Gastrocnemius medialis (tissue), 4 donors: ENCODE measurements at regions not wholly inside any gene's neighbourhood (a gene's known extent, or its start where the extent isn't known, plus 50 kb on each side); places are given as distances from the start of the nearest gene placed in this dataset.

ENCODE experiments used
- ATAC-seq, 2 donors: fragments of 150-250 bp; one replicate each; pipeline ENCODE4 v1.9.1; 2016
- DNase-seq, 2 donors: peaks; one replicate each; pipeline ENCODE4 v3.0.0-alpha.2; 2019
- H3K27ac ChIP-seq, 4 donors: fragments of 200-600 bp; sonication (generic); 1 replicate in 1 of 4; 2 replicates in 3 of 4; pipeline ENCODE4 v1.5.1; 2016 to 2018; ENCODE audit warnings: mild to moderate bottlenecking in 2 of 4, moderate library complexity in 1 of 4
- H3K27me3 ChIP-seq, 3 donors: fragments of 200-600 bp; sonication (generic) in 2 of 3; 1 replicate in 1 of 3; 2 replicates in 2 of 3; pipeline versions ENCODE4 v1.5.1 to v1.6.0; 2016 to 2019; ENCODE audit warnings: mild to moderate bottlenecking in 1 of 3, moderate library complexity in 1 of 3
- H3K36me3 ChIP-seq, 2 donors: fragments of 200-600 bp; sonication (generic) in 1 of 2; one replicate each; pipeline ENCODE4 v1.5.1; 2017 to 2018
- H3K4me1 ChIP-seq, 2 donors: fragments of 200-600 bp; sonication (generic) in 1 of 2; one replicate each; pipeline ENCODE4 v1.5.1; 2016 to 2017; ENCODE audit warnings: mild to moderate bottlenecking in 2 of 2
- H3K4me3 ChIP-seq, 4 donors: fragments of 200-600 bp; sonication (generic) in 3 of 4; 1 replicate in 1 of 4; 2 replicates in 3 of 4; pipeline ENCODE4 v1.5.1; 2016 to 2019; ENCODE audit warnings: mild to moderate bottlenecking in 2 of 4
- H3K9me3 ChIP-seq, 3 donors: fragments of 200-600 bp; sonication (generic) in 2 of 3; 1 replicate in 1 of 3; 2 replicates in 2 of 3; pipeline ENCODE4 v1.5.1; 2016 to 2019
- POLR2A ChIP-seq, 2 donors: fragments of 450-650 bp; IDR thresholded peaks; one replicate each; pipeline ENCODE4 v1.6.1; 2017; ENCODE audit warnings: antibody characterized with exemption in 2 of 2, mild to moderate bottlenecking in 2 of 2, moderate library complexity in 2 of 2
- in situ Hi-C, 4 donors: fragments of 200-750 bp; cut with MboI; loops; one replicate each; pipeline versions ENCODE4 v1.15.0 to v1.8.0; 2017; ENCODE audit warnings: low sequenced_read_pairs in 4 of 4
- intact Hi-C: fragments of 100-400 bp; cut with DNase I; formaldehyde crosslinking; loops from one replicate; pipeline ENCODE4 v1.15.1; 2023; ENCODE audit warnings: low total_unique reads
- TF ChIP-seq, protein P1 (sequence below), 5 experiments: fragments of 450-650 bp in 3 of 5; fragments of 200-600 bp in 2 of 5; sonication (generic) in 2 of 5; IDR thresholded peaks in 4 of 5; conservative IDR thresholded peaks in 1 of 5; 1 replicate in 4 of 5; 2 replicates in 1 of 5; pipeline ENCODE4 v1.5.1; 2016 to 2019; ENCODE audit warnings: antibody characterized with exemption in 5 of 5, mild to moderate bottlenecking in 3 of 5, moderate library complexity in 3 of 5

DNA sequence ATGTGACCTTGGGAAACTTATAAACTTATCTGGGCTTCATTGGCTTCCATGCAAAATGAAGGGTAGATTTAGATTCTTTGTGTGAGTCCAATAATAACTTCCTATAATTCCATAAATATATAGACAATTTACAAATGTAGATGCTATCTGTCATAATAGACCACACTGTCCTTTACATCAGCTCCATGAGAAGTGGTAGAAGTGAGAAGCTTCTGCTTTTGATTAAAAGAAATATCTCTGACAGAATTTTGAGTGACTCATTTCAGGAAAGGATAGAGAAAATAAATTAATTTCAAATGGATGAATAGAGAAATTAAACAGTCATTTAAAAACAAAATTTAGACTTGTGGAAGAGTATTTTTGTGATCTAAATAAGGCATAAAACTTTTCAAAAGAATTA, 329.7 kb upstream of the ATP2B1 start:
- no peaks in the 10 kb centered on the region for H3K27me3 ChIP-seq
- intact Hi-C loops, result no loop called here
- H3K36me3 ChIP-seq, result no peaks in the 10 kb centered on the region
- no peak overlapping the region for H3K4me3 ChIP-seq
- in situ Hi-C loops, result no loop called here
- no peak overlapping the region for H3K27ac ChIP-seq
- H3K4me1 ChIP-seq, result peaks cover 5 to 13% of the 10 kb centered on the region in 2 donors
- TF ChIP-seq, protein P1, sequence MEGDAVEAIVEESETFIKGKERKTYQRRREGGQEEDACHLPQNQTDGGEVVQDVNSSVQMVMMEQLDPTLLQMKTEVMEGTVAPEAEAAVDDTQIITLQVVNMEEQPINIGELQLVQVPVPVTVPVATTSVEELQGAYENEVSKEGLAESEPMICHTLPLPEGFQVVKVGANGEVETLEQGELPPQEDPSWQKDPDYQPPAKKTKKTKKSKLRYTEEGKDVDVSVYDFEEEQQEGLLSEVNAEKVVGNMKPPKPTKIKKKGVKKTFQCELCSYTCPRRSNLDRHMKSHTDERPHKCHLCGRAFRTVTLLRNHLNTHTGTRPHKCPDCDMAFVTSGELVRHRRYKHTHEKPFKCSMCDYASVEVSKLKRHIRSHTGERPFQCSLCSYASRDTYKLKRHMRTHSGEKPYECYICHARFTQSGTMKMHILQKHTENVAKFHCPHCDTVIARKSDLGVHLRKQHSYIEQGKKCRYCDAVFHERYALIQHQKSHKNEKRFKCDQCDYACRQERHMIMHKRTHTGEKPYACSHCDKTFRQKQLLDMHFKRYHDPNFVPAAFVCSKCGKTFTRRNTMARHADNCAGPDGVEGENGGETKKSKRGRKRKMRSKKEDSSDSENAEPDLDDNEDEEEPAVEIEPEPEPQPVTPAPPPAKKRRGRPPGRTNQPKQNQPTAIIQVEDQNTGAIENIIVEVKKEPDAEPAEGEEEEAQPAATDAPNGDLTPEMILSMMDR (IDR thresholded peaks at IDR 0.05 in 4 of 5, conservative IDR thresholded peaks at IDR 0.05 in 1 of 5), result no peak
- no peak for TF ChIP-seq POLR2A (IDR thresholded peaks at IDR 0.05)
- DNase-seq, result no peak
- no peaks in the 10 kb centered on the region for H3K9me3 ChIP-seq
- ATAC-seq, result no peak

DNA sequence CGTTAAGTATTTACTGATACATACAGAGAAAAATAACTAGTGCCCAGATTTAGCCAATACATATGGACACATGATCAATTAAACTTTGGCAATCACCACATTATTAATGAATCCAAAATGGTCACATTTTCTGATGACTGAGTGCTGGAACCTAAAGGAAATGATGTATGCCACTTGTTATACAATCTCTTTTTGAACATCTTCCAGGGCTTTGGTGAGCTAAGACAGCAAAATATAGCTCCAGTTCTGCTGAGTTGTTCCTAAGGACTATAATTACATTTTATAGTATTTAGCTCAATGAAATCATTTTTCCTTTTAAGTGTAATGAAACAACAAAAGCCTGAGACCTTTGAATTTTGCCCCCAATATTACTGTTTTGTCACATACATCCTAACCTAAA, 329.1 kb upstream of the ATP2B1 start:
- intact Hi-C loops (no loop called here), in situ Hi-C loops (no loop called here)
- no peaks in the 10 kb centered on the region for H3K27me3 ChIP-seq
- DNase-seq (no peak), ATAC-seq (no peak)
- H3K9me3 ChIP-seq, result no peaks in the 10 kb centered on the region
- no peak for TF ChIP-seq POLR2A (IDR thresholded peaks at IDR 0.05)
- TF ChIP-seq, protein P1 (IDR thresholded peaks at IDR 0.05 in 4 of 5, conservative IDR thresholded peaks at IDR 0.05 in 1 of 5), result no peak
- H3K36me3 ChIP-seq, result no peaks in the 10 kb centered on the region
- H3K4me1 ChIP-seq, result peaks cover 5 to 13% of the 10 kb centered on the region in 2 donors
- no peak overlapping the region for H3K4me3 ChIP-seq
- H3K27ac ChIP-seq, result no peak overlapping the region

DNA sequence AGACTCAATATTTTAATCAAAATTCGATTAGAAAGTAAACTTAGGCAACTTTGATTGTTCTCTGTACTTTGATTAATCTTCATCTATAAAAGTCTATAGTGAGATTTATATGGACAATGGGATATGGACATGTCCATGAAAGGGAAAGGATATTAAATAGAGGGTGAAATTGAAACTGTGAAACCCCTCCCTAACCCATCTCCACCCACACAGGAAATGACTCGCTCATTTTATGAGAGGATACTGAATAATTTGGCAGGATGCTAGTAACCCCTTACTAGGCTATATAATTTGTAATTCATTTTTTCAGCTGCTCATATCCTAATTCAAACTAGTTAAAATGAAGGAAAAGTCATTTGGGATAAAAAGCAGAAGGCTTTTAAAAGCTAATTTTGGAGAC, 328.0 kb upstream of the ATP2B1 start:
- H3K36me3 ChIP-seq, result no peaks in the 10 kb centered on the region
- no peak overlapping the region for H3K4me3 ChIP-seq
- DNase-seq, result no peak
- peaks cover 5 to 13% of the 10 kb centered on the region in 2 donors for H3K4me1 ChIP-seq
- TF ChIP-seq, protein P1 (IDR thresholded peaks at IDR 0.05 in 4 of 5, conservative IDR thresholded peaks at IDR 0.05 in 1 of 5), result no peak
- TF ChIP-seq POLR2A (IDR thresholded peaks at IDR 0.05), result no peak
- no peaks in the 10 kb centered on the region for H3K9me3 ChIP-seq
- no peaks in the 10 kb centered on the region for H3K27me3 ChIP-seq
- in situ Hi-C loops, result no loop called here
- intact Hi-C loops, result no loop called here
- ATAC-seq, result no peak
- no peak overlapping the region for H3K27ac ChIP-seq

- Histone ChIP-seq H3K27me3 (no peaks in the 10 kb centered on the region), H3K27ac (no peak overlapping the region), H3K4me3 (no peak overlapping the region), H3K9me3 (no peaks in the 10 kb centered on the region), H3K36me3 (no peaks in the 10 kb centered on the region), H3K4me1 (peaks cover 17% of the 10 kb centered on the region in 2 donors)
- no peak for TF ChIP-seq POLR2A (IDR thresholded peaks at IDR 0.05)
- TF ChIP-seq, protein P1 (IDR thresholded peaks at IDR 0.05 in 4 of 5, conservative IDR thresholded peaks at IDR 0.05 in 1 of 5), result no peak
- ATAC-seq (no peak), DNase-seq (no peak)
- intact Hi-C loops, result no loop called here
- in situ Hi-C loops, result no loop called here
Measured at GRCh38 chr12:90030726-90031125, 322.1 kb upstream of the ATP2B1 start.

DNA sequence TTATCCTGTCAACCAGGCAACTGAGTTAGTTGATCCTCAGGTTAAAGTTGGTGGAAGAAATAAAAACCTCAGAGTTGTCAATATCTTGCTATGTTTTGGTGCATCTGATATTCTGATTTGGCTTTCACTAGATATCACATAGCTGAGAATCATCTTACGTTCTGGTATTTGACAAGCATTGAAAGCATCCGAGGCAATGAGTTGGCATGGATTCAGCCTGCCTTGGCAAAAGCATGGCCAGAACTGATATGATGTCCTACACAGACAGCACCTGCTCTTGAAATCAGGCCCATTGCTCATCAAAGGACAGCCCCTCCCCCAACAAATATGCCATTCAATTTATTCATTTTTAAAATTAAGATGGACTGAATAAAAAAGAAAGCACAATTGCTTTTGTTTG, 320.7 kb upstream of the ATP2B1 start:
- no peak for TF ChIP-seq POLR2A (IDR thresholded peaks at IDR 0.05)
- TF ChIP-seq, protein P1 (IDR thresholded peaks at IDR 0.05 in 4 of 5, conservative IDR thresholded peaks at IDR 0.05 in 1 of 5), result no peak
- peak overlapping the region in 1 of 4 donors; percentile 42 for H3K27ac ChIP-seq
- H3K9me3 ChIP-seq, result no peaks in the 10 kb centered on the region
- DNase-seq (no peak), ATAC-seq (no peak)
- H3K4me1 ChIP-seq, result peaks cover 17% of the 10 kb centered on the region in 2 donors
- no peak overlapping the region for H3K4me3 ChIP-seq
- H3K27me3 ChIP-seq, result no peaks in the 10 kb centered on the region
- no peaks in the 10 kb centered on the region for H3K36me3 ChIP-seq
- in situ Hi-C loops (no loop called here), intact Hi-C loops (no loop called here)
